ENCODE measurements at regions not wholly inside any gene's neighbourhood (a gene's known extent, or its start where the extent isn't known, plus 50 kb on each side); places are given as distances from the start of the nearest gene placed in this dataset.

DNA sequence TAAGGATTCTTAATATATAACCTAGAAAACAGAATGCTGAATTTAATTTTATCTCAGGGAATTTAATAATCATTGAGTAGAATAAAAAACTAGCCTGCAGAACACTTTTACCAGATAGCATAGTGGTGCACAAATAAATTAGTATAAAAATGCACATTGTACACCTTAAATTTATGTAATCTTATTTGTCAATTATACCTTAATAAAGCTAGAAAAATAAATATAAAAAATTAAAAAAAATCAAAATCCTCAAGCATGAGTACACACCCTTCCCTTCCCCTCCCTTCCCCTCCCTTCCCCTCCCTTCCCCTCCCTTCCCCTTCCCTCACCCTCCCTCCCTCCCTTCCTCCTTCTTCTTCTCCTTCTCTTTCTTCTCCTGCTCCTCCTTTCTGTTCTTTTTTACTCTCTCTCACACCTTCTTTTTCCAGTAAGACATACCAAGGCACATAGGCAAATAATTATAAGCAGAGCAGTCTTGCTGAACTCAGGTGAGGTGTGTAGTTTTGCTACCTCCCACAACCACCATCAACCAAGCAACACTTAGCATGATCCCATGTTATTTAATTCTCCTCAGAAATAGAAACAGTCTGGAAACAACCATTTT, 1395.0 kb downstream of the ZPLD1 start:
- DNase-seq (ENCODE audit: low read depth, low spot score) (no peak), FAIRE-seq (no peak)
- Histone ChIP-seq H3K9me3 (ENCODE audit: control insufficient read depth, low read depth, low read length) (no peaks in the 10 kb centered on the region), H3K27me3 (ENCODE audit: control insufficient read depth, extremely low read depth, insufficient read depth, low read length) (no peaks in the 10 kb centered on the region), H3K4me3 (ENCODE audit: control insufficient read depth in 2 of 3, extremely low read depth in 1 of 3, insufficient read depth in 2 of 3, low read depth in 1 of 3, low read length in 3 of 3) (no peak overlapping the region), H4K20me1 (ENCODE audit: control insufficient read depth, extremely low read depth, insufficient read depth, low read length) (no peaks in the 10 kb centered on the region), H3K36me3 (ENCODE audit: control insufficient read depth in 2 of 2, extremely low read depth in 1 of 2, insufficient read depth in 2 of 2, low read length in 2 of 2) (no peaks in the 10 kb centered on the region), H3K27ac (ENCODE audit: control insufficient read depth, insufficient read depth, low read length) (no peak overlapping the region), H2AFZ (ENCODE audit: control insufficient read depth, low read length) (no peak overlapping the region), H3K9me1 (ENCODE audit: control insufficient read depth, extremely low read depth, insufficient read depth, low read length) (no peaks in the 10 kb centered on the region), H3K4me2 (ENCODE audit: control insufficient read depth, extremely low read depth, insufficient read depth, low read depth, low read length) (no peak overlapping the region), H3K4me1 (ENCODE audit: control insufficient read depth, extremely low read depth, insufficient read depth, low read length) (no peaks in the 10 kb centered on the region), H3K9ac (ENCODE audit: control insufficient read depth, extremely low read depth, insufficient read depth, low read length) (no peak overlapping the region), H3K79me2 (ENCODE audit: control insufficient read depth, insufficient read depth, low read length) (no peaks in the 10 kb centered on the region)
- dilution Hi-C loops (cut with MboI; ENCODE audit: extremely low pct_ligation_motif_present, low sequenced_read_pairs), result no loop called here
- TF ChIP-seq EZH2 (IDR thresholded peaks at IDR 0.05; ENCODE audit: low read length) (no peak), CTCF (optimal IDR thresholded peaks at IDR 0.05 in 1 of 3, IDR thresholded peaks at IDR 0.05 in 1 of 3, conservative IDR thresholded peaks at IDR 0.05 in 1 of 3; ENCODE audit: extremely low read depth in 1 of 3, insufficient read depth in 2 of 3, low read length in 3 of 3) (no peak)

DNA sequence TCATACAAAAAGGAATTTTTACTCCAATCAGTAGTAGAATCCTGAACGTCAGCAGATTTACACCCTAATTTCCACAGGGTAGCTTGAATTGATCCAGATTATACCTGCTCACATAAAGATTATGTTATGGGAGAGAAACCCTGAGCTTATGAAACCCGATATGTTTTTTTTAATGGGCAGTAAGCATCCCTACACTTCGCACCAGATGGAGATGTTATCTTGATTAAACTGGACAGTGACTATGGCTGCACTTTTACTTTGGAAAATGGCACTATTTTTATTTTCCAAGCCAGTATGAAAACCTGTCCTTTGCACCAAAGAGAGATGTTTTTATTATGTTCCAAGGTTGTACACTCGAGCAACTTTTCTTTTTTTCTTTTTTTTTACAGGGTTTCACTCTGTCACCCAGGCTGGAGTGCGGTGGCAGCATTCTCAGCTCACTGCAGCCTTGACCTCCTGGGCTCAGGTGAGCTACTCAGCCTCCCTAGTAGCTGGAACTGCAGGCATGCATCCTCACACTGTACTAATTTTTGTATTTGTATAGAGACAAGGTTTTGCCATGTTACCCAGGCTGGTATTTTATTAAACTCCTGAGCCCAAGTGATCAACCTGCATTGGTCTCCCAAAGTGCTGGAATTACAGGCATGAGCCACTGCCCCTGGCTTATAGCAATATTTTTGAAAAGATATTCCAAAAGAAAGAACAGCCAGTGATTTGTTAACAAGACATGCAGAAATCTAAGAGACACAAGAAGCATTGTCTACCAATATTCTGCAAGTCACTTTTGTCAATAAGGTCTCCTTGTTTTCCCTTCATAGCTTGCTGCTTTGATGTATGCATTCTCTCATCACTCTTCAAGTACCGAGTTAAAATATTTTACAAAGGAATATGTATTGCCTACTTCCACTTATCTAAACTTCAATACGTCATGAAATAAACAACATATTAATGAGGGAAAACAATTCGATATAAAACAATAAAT, 1412.6 kb downstream of the ZPLD1 start:
- H3K9me1 ChIP-seq (ENCODE audit: control insufficient read depth, extremely low read depth, insufficient read depth, low read length), result no peaks in the 10 kb centered on the region
- no peak overlapping the region for H3K27ac ChIP-seq (ENCODE audit: control insufficient read depth, insufficient read depth, low read length)
- DNase-seq (ENCODE audit: low read depth, low spot score) (no peak), FAIRE-seq (no peak)
- H3K9me3 ChIP-seq (ENCODE audit: control insufficient read depth, low read depth, low read length), result no peaks in the 10 kb centered on the region
- H3K27me3 ChIP-seq (ENCODE audit: control insufficient read depth, extremely low read depth, insufficient read depth, low read length), result no peaks in the 10 kb centered on the region
- TF ChIP-seq CTCF (optimal IDR thresholded peaks at IDR 0.05 in 1 of 3, IDR thresholded peaks at IDR 0.05 in 1 of 3, conservative IDR thresholded peaks at IDR 0.05 in 1 of 3; ENCODE audit: extremely low read depth in 1 of 3, insufficient read depth in 2 of 3, low read length in 3 of 3), result no peak
- no peak for TF ChIP-seq EZH2 (IDR thresholded peaks at IDR 0.05; ENCODE audit: low read length)
- H4K20me1 ChIP-seq (ENCODE audit: control insufficient read depth, extremely low read depth, insufficient read depth, low read length), result no peaks in the 10 kb centered on the region
- H3K36me3 ChIP-seq (ENCODE audit: control insufficient read depth in 2 of 2, extremely low read depth in 1 of 2, insufficient read depth in 2 of 2, low read length in 2 of 2), result no peaks in the 10 kb centered on the region
- no peak overlapping the region for H3K9ac ChIP-seq (ENCODE audit: control insufficient read depth, extremely low read depth, insufficient read depth, low read length)
- no peak overlapping the region for H2AFZ ChIP-seq (ENCODE audit: control insufficient read depth, low read length)
- H3K4me1 ChIP-seq (ENCODE audit: control insufficient read depth, extremely low read depth, insufficient read depth, low read length), result no peaks in the 10 kb centered on the region
- no peak overlapping the region for H3K4me3 ChIP-seq (ENCODE audit: control insufficient read depth in 2 of 3, extremely low read depth in 1 of 3, insufficient read depth in 2 of 3, low read depth in 1 of 3, low read length in 3 of 3)
- dilution Hi-C loops (cut with MboI; ENCODE audit: extremely low pct_ligation_motif_present, low sequenced_read_pairs), result no loop called here
- H3K4me2 ChIP-seq (ENCODE audit: control insufficient read depth, extremely low read depth, insufficient read depth, low read depth, low read length), result no peak overlapping the region
- no peaks in the 10 kb centered on the region for H3K79me2 ChIP-seq (ENCODE audit: control insufficient read depth, insufficient read depth, low read length)
